GM23338 (cell line): ENCODE measurements at regions not wholly inside any gene's neighbourhood (a gene's known extent, or its start where the extent isn't known, plus 50 kb on each side); places are given as distances from the start of the nearest gene placed in this dataset.

Experiments
- ATAC-seq: fragments of 200-7000 bp; cut with Tn5 transposase; 3 replicates; pipeline ENCODE4 v1.9.1; 2020
- DNase-seq: peaks from one replicate; pipeline ENCODE4 v3.0.0-alpha.2; 2015; ENCODE audit warnings: low spot score
- H2AFZ ChIP-seq: fragments of 200-600 bp; sonication (generic); 2 replicates; pipeline ENCODE4 v1.8.0; 2016; ENCODE audit warnings: antibody characterized with exemption, mild to moderate bottlenecking, moderate library complexity
- H3F3A ChIP-seq: fragments of 200-600 bp; sonication (generic); replicated peaks from 2 replicates; pipeline ENCODE4 v1.8.0; 2017; ENCODE audit warnings: antibody characterized with exemption, mixed run types, low read depth
- H3K27ac ChIP-seq: fragments of 200-600 bp; sonication (generic); 2 replicates; pipeline ENCODE4 v1.6.1; 2016; ENCODE audit warnings: low read depth
- H3K27me3 ChIP-seq: fragments of 200-600 bp; sonication (generic); 2 replicates; pipeline ENCODE4 v1.8.0; 2016; ENCODE audit warnings: mild to moderate bottlenecking, mixed run types, moderate library complexity; ENCODE audit not compliant: insufficient read depth
- H3K36me3 ChIP-seq: fragments of 200-600 bp; sonication (generic); 2 replicates; pipeline ENCODE4 v1.8.0; 2016; ENCODE audit warnings: mild to moderate bottlenecking; ENCODE audit not compliant: insufficient read depth
- H3K4me1 ChIP-seq: fragments of 200-600 bp; sonication (generic); 2 replicates; pipeline ENCODE4 v1.8.0; 2016; ENCODE audit warnings: mild to moderate bottlenecking, moderate library complexity; ENCODE audit not compliant: insufficient read depth
- H3K4me2 ChIP-seq: fragments of 200-600 bp; sonication (generic); 2 replicates; pipeline ENCODE4 v1.7.1; 2017; ENCODE audit warnings: mixed run types
- H3K4me3 ChIP-seq: fragments of 200-600 bp; sonication (generic); 2 replicates; pipeline ENCODE4 v1.6.1; 2016; ENCODE audit warnings: mixed run types
- H3K79me2 ChIP-seq: fragments of 200-600 bp; sonication (generic); replicated peaks from 2 replicates; pipeline ENCODE4 v1.8.0; 2017; ENCODE audit warnings: mild to moderate bottlenecking; ENCODE audit not compliant: insufficient read depth
- H3K9me2 ChIP-seq: fragments of 200-600 bp; sonication (generic); 2 replicates; pipeline ENCODE4 v1.8.0; 2017; ENCODE audit not compliant: insufficient read depth
- H4K20me1 ChIP-seq: fragments of 200-600 bp; sonication (generic); replicated peaks from 2 replicates; pipeline ENCODE4 v1.8.0; 2017; ENCODE audit warnings: mild to moderate bottlenecking; ENCODE audit not compliant: insufficient read depth
- H3K27ac Mint-ChIP-seq: 2 replicates; pipeline ENCODE4 v1.8.0; 2020; ENCODE audit warnings: inconsistent platforms, mild to moderate bottlenecking, moderate library complexity, mixed read lengths
- H3K27me3 Mint-ChIP-seq: 3 replicates; pipeline ENCODE4 v1.8.0; 2022; ENCODE audit warnings: low read depth, mild to moderate bottlenecking, moderate library complexity, mixed read lengths, inconsistent platforms; ENCODE audit not compliant: insufficient read depth, poor library complexity
- H3K36me3 Mint-ChIP-seq: 3 replicates; pipeline ENCODE4 v1.8.0; 2021; ENCODE audit warnings: low read depth, mild to moderate bottlenecking, inconsistent platforms, moderate library complexity, mixed read lengths
- H3K4me1 Mint-ChIP-seq: 3 replicates; pipeline ENCODE4 v1.8.0; 2020; ENCODE audit warnings: mild to moderate bottlenecking, inconsistent platforms, mixed read lengths
- H3K4me3 Mint-ChIP-seq: 3 replicates; pipeline ENCODE4 v1.8.0; 2021; ENCODE audit warnings: moderate library complexity, mild to moderate bottlenecking, inconsistent platforms, mixed read lengths
- H3K9me3 Mint-ChIP-seq: 3 replicates; pipeline ENCODE4 v1.8.0; 2020; ENCODE audit warnings: moderate library complexity, mild to moderate bottlenecking, inconsistent platforms, mixed read lengths
- CREB1 ChIP-seq: fragments of 250-450 bp; sonication (Bioruptor Pico); IDR thresholded peaks from 2 replicates; pipeline ENCODE4 v1.5.0; 2020; ENCODE audit warnings: low read depth, mild to moderate bottlenecking, moderate library complexity
- EZH2 ChIP-seq: fragments of 200-600 bp; sonication (generic); IDR thresholded peaks from one replicate; pipeline ENCODE4 v1.8.0; 2017; ENCODE audit warnings: antibody characterized with exemption, mild to moderate bottlenecking, low read depth; ENCODE audit not compliant: unreplicated experiment
- EZH2phosphoT487 ChIP-seq: fragments of 200-600 bp; sonication (generic); IDR thresholded peaks from one replicate; pipeline ENCODE4 v1.8.1; 2018; ENCODE audit warnings: antibody characterized with exemption; ENCODE audit not compliant: unreplicated experiment
- JUNB ChIP-seq: IDR thresholded peaks from one replicate; pipeline ENCODE4 v1.6.1; 2016; ENCODE audit warnings: antibody characterized with exemption; ENCODE audit not compliant: unreplicated experiment
- POLR2AphosphoS5 ChIP-seq: IDR thresholded peaks from 2 replicates; pipeline ENCODE4 v1.6.1; 2016; ENCODE audit warnings: antibody characterized with exemption, low read depth
- ZNF114 ChIP-seq: fragments of 250-450 bp; sonication (Bioruptor Pico); IDR thresholded peaks from 2 replicates; pipeline ENCODE4 v1.5.0; 2020; ENCODE audit warnings: mild to moderate bottlenecking, moderate library complexity
- ZNF331 ChIP-seq: fragments of 250-450 bp; sonication (Bioruptor Pico); IDR thresholded peaks from 2 replicates; pipeline ENCODE4 v1.5.0; 2020; ENCODE audit warnings: low read depth, mild to moderate bottlenecking, moderate library complexity
- TF ChIP-seq, protein P1 (sequence below): IDR thresholded peaks from 2 replicates; pipeline ENCODE4 v1.6.1; 2016; ENCODE audit warnings: antibody characterized with exemption
- TF ChIP-seq, protein P2 (sequence below), 2 experiments: fragments of 200-600 bp in 1 of 2; sonication (generic) in 1 of 2; conservative IDR thresholded peaks; 2 replicates each; pipeline versions ENCODE4 v1.5.1 to v1.6.1; 2016 to 2017; ENCODE audit warnings: antibody characterized with exemption in 2 of 2, low read depth in 2 of 2, mild to moderate bottlenecking in 2 of 2, moderate library complexity in 1 of 2

DNA sequence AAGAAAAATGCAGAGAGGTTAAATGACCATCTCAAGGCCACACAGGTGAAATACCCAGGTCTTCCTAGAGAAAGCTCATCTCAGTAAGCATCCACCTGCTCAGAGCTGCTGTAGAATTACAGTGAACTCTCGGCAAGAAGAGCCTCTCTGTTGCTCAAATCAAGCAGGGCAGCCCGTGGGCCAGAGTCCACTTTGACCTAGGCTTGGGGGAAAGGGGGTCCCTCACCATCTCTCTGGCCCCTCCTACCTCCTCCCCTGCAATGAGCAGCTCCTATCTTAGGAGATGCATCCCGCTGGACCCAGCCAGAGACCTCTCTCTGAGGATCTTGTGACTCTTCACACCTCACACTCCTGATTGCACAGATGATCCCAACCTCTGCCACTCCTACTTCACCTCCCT lies 364.7 kb downstream of the PTPRU start (continued):
- TF ChIP-seq, protein P1, sequence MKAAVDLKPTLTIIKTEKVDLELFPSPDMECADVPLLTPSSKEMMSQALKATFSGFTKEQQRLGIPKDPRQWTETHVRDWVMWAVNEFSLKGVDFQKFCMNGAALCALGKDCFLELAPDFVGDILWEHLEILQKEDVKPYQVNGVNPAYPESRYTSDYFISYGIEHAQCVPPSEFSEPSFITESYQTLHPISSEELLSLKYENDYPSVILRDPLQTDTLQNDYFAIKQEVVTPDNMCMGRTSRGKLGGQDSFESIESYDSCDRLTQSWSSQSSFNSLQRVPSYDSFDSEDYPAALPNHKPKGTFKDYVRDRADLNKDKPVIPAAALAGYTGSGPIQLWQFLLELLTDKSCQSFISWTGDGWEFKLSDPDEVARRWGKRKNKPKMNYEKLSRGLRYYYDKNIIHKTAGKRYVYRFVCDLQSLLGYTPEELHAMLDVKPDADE = no peak
- TF ChIP-seq, protein P2, sequence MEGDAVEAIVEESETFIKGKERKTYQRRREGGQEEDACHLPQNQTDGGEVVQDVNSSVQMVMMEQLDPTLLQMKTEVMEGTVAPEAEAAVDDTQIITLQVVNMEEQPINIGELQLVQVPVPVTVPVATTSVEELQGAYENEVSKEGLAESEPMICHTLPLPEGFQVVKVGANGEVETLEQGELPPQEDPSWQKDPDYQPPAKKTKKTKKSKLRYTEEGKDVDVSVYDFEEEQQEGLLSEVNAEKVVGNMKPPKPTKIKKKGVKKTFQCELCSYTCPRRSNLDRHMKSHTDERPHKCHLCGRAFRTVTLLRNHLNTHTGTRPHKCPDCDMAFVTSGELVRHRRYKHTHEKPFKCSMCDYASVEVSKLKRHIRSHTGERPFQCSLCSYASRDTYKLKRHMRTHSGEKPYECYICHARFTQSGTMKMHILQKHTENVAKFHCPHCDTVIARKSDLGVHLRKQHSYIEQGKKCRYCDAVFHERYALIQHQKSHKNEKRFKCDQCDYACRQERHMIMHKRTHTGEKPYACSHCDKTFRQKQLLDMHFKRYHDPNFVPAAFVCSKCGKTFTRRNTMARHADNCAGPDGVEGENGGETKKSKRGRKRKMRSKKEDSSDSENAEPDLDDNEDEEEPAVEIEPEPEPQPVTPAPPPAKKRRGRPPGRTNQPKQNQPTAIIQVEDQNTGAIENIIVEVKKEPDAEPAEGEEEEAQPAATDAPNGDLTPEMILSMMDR (conservative IDR thresholded peaks at IDR 0.05; ENCODE audit: low read depth in 2 of 2) = no peak
- TF ChIP-seq POLR2AphosphoS5 (no peak), ZNF331 (CRISPR knock-in tag) (no peak), ZNF114 (CRISPR knock-in tag) (no peak), CREB1 (CRISPR knock-in tag) (no peak), JUNB (no peak), EZH2phosphoT487 (no peak)

DNA sequence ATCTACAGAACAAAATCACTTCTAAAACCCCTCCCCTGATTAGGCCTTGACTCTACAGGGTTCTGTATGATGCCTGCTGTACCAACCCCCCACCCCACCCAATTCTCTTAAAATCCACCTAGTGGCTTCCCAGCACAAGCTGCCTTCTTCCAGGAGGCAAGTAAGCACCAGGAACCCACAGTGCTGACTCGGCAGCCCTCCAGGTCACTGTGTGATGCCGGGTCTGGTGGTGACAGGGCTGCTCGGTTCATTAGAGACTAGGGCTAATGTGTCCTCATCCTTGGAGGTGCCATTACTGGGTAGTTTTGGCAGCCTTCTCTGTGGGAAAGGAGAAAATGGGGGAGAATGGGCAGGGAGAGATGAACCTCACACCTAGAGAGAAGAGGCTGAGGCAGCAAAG lies 363.5 kb downstream of the PTPRU start:
- H3K4me2 ChIP-seq = no peak overlapping the region
- no peaks in the 10 kb centered on the region for H3F3A ChIP-seq
- no peak overlapping the region for H3K4me3 ChIP-seq
- H3K27me3 ChIP-seq = no peaks in the 10 kb centered on the region
- H3K27ac ChIP-seq = no peak overlapping the region
- no peak overlapping the region for H2AFZ ChIP-seq
- no peaks in the 10 kb centered on the region for H4K20me1 ChIP-seq
- Mint-ChIP-seq H3K27me3 (peaks cover 5% of the 10 kb centered on the region), H3K9me3 (peaks cover 39% of the 10 kb centered on the region), H3K36me3 (peaks cover 10% of the 10 kb centered on the region; the same call in 2 of the 3 replicates), H3K4me1 (no peaks in the 10 kb centered on the region), H3K27ac (no peak overlapping the region), H3K4me3 (no peak overlapping the region)
- no peaks in the 10 kb centered on the region for H3K79me2 ChIP-seq
- no peaks in the 10 kb centered on the region for H3K4me1 ChIP-seq
- DNase-seq = no peak
- no peak for ATAC-seq
- H3K36me3 ChIP-seq = no peaks in the 10 kb centered on the region
- TF ChIP-seq, protein P1 = no peak
- TF ChIP-seq, protein P2 (conservative IDR thresholded peaks at IDR 0.05; ENCODE audit: low read depth in 2 of 2) = no peak
- no peak for TF ChIP-seq EZH2
- TF ChIP-seq EZH2phosphoT487 = no peak
- no peak for TF ChIP-seq CREB1 (CRISPR knock-in tag)
- no peak for TF ChIP-seq ZNF331 (CRISPR knock-in tag)
- no peak for TF ChIP-seq JUNB
- no peaks in the 10 kb centered on the region for H3K9me2 ChIP-seq
